HG03571 (cell line): ENCODE measurements at regions not wholly inside any gene's neighbourhood (a gene's known extent, or its start where the extent isn't known, plus 50 kb on each side); places are given as distances from the start of the nearest gene placed in this dataset.
"Not testable (repeated sequence)": the region's sequence is repeated elsewhere in the genome, so short reads cannot be mapped to it uniquely, and the experiment has no call there.

Experiments
- ATAC-seq: cut with Tn5 transposase; IDR thresholded peaks from one replicate; pipeline ENCODE4 v1.9.1; 2021; ENCODE audit not compliant: unreplicated experiment

GRCh38 chr12:127770118-127770517, 496.9 kb upstream of the TMEM132C start:
- no peak for ATAC-seq

DNA sequence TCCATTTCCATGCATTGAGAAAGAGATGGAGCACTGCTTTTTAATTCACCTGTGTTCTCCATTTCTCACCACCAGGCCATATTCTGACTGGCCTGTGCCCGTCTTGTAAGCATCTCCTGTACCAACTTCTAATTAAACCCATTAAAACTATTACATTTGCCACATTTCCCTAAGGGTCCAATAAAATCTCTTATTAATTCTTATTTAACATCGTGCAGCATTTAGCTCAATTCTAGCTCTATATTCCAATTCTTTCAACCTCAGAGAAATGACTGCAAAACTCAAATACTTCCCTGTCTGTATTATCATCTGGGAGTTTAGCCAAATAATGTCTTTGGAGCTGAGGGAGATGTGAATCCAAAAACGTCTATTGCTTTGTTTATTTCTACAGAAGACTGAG, 495.4 kb upstream of the TMEM132C start:
- no peak for ATAC-seq

DNA sequence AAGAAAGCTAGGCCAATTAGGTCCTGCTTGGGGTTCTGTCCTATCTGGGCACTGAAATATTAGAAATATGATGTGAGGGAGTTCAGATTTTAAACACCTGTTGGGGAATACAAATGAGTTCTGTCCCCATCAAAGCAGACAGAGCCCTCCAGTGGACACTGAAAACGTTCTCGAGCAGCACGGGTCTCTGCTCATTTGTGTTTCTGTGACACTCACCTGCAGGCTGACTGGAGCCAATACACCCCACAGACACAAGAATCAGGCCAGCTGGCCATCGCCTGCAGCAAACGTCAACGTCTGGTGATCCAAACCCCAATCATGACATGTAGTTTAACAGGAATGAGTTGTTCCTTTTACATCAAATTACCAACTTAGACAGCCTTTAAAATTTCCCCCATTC, 493.4 kb upstream of the TMEM132C start:
- ATAC-seq = no peak

DNA sequence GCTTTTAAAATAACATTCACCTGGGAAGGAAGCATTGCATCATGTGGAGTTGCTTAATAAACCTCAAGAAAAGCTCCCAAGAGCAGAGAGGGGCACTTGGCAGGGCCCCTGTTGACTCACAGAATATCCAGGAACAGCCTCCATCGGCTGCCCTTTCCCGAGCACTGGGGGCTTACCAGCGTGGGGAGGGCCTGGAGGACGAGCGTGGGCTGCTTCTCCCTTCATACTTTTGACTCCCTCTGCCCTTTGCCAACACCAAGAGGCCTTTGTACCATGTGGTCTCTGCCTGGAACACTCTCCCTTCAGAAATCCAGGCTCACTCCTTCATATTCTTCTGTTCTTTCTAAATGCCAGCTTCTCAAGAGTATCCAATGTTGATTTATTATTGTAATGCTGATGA, 492.1 kb upstream of the TMEM132C start:
- ATAC-seq = no peak

GRCh38 chr12:127779301-127780045, 487.5 kb upstream of the TMEM132C start:
- ATAC-seq = no peak

DNA sequence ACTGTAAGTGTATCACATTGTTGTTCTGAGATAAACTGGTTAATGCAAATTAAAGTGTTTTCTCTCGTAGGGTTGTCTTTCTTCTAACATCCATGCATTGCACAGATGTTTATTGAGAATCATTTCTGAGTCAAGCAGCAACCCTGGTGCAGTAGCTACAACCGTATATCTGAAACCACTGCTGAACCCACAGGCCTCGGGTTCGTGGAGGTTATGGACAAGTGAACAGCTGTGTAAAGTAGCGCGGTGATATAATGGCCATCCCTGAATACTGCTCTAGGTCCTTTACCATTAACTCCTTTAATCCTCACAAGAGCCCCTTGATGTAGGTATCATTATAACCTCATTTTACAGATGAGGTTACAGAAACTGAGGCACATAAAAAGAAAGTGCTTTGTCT, 486.1 kb upstream of the TMEM132C start:
- no peak for ATAC-seq

GRCh38 chr12:127781336-127781735, 485.6 kb upstream of the TMEM132C start:
- ATAC-seq = no peak

DNA sequence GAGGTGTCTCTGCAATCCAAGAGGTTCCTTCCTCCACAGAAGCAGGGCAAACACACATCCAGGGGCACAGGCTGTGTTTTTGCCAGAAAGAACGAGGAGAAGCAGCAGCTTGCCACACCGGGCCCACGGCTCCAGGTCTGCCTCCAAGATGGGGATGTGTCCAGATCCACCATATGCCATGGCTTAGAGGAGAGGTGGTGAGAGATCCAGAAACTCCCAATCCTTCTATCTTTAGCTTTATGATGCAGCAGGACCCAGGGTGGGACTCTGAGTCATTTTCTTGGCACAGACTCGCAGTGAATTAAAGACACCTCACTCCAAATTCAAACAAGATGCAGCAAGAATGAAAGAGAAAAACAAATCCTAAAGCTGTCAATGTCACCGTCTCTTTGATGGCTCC, 481.4 kb upstream of the TMEM132C start:
- no peak for ATAC-seq

- no peak for ATAC-seq
Observed at GRCh38 chr12:127785986-127786590, 480.9 kb upstream of the TMEM132C start.

- ATAC-seq = no peak
Observed at GRCh38 chr12:127787544-127787943, 479.4 kb upstream of the TMEM132C start.

DNA sequence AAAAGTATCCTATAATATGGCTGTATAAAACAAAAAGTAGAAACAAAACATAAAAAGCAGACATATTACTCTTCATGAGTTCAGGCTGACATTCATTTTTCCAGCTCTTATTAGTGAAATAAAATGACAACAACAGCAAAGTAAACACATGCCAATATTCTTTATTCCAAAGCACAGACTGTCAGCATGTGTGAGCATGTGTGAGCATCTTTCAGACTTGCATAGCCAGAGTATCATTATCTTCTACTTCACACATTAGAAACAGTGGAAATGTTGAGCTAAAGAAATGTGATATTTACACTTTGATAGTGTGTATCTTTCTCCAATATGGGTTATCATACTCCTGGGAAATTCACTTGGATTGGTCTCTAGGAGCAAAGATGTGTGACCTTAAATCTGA, 476.6 kb upstream of the TMEM132C start:
- ATAC-seq = no peak

DNA sequence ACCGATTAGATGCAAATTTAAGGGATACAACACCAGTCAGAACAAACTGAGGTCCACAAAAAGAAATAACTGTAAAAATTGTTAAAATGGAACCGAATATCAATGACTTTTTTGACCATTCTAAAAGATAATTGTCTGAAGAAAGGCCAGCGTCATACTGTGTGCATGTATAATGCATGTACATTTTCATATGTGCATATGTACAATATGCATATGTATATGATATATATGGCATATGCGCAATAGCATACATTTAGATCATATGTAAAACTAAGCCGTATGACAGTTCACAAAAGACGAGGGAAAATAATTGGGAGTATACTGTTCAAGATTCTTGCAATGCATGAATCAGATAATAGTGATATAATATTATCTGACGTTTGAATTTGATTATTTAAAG, 475.8 kb upstream of the TMEM132C start:
- no peak for ATAC-seq

DNA sequence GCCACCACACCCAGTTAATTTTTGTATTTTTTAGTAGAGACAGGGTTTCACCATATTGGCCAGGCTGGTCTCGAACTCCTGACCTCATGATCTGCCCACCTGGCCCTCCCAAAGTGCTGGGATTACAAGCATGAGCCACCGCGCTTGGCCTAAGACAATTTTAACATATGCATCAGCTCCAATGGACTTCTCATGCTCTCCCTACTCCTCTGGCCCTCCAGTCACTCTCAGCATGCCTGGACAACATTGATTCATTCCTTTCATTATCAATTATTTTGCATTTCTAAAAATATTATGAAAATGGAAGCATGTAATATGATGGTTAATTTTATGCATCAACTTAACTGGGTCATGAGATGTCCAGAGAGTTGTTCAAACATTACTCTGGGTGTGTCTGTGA, 469.1 kb upstream of the TMEM132C start:
- ATAC-seq = no peak

- no peak for ATAC-seq
Observed at GRCh38 chr12:127802271-127802670, 464.7 kb upstream of the TMEM132C start.

DNA sequence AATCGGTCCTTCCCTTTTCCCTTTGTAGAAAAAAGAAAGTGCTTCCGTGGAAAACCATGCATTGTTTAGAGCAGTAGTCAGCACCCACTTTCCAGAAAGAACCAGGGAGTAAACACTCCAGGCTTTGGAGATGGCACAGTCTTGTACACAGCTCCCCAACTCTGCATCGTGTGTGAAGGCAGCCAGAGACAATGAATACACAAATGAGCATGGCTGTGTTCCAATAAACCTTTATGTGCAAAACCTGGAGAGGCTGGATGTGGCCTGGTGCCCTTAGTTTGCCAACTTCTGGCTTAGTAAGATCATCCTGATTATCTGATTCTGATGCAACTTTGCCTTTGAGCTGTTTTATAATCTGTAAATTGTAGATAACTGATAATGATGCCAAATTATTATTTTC, 463.4 kb upstream of the TMEM132C start:
- no peak for ATAC-seq

DNA sequence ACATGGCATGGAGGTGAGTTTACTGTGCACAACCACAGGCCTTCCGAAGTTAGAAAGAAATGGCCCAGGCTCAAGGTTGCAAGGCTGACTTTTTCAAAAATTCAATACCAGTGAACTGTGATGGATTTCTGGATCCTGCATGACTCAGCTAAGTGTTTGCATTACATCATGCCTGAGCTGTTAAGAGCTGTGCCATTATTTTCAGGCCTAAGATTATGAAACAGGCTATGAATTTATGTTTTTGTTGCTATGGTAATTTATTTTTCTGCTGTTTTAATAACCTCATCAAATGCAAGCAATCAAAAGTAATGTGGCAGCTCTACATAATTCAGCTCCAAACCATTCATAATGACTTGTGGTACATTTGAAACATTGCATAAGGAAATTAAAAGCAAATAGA, 457.7 kb upstream of the TMEM132C start:
- ATAC-seq = no peak

GRCh38 chr12:127810041-127810440, 456.9 kb upstream of the TMEM132C start:
- ATAC-seq = no peak

DNA sequence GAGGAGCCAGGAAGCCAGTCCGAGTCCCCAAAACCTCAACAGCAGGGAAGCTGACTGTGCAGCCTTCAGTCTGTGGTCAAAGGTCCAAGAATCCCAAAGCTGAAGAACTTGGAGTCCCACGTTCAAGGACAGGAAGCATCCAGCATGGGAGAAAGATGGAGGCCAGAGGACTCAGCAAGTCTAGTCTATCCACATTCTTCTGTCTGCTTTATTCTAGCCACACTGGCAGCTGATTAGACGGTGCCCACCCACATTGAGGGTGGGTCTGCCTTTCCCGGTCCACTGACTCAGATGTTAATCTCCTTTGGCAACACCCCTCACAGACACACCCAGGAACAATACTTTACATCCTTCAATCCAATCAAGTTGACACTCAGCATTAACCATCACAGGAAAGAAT, 456.5 kb upstream of the TMEM132C start:
- not testable (repeated sequence) for ATAC-seq

DNA sequence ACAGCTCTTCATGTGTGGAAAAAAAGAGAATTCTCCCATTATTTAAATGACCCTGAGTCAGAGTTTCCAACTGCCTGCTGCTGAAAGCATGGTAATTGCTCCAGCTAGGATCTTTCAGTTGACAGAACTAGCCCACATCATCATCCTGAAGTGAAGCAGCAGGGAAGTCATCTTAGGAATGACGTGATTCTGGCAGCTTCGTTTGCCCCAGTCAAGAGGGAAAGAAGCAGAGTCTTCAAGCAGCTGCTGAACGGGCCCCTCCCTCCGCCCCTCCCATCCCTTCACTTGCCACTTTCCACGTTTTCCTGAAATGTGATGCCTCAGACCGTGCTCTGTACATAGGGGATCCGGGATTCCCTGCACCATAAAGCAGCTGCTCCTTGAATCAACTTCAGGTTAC, 455.0 kb upstream of the TMEM132C start:
- no peak for ATAC-seq

DNA sequence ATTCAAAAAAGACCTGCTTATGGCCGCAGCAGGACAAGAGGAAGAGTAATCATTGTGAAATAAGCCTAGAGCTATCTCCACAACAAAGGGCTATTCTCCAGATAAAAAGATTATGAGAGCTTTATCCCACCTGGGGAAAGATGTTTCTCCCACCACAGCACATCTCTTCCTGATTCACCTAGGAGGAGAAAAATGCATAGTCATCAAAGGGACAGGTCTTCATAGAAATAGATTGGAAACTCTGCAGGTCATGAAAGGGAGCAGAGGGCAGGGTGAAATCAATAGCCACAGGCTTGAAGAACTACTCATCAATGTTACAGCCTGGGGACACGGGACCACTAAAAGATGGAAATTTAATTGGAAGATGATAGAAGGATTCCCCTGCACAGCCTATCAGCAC, 453.8 kb upstream of the TMEM132C start:
- ATAC-seq = no peak

DNA sequence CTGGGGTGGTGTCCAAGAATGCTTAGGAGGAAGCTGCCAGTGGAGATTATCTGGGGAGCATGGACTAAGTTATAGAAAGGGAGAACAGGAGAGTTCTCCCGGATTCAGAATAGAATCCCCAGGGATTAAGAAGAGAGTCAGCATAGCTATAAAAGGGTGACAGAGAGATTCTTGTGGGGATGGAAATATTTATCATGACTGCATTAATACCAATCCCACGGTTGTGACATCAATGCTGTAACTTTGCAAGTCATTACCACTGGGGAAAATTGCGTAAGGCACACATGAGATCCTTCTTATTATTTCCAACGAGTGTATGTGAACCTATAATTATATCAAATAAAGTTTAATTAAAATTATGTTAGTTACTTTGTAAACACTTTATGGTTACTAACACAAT, 447.9 kb upstream of the TMEM132C start:
- no peak for ATAC-seq

DNA sequence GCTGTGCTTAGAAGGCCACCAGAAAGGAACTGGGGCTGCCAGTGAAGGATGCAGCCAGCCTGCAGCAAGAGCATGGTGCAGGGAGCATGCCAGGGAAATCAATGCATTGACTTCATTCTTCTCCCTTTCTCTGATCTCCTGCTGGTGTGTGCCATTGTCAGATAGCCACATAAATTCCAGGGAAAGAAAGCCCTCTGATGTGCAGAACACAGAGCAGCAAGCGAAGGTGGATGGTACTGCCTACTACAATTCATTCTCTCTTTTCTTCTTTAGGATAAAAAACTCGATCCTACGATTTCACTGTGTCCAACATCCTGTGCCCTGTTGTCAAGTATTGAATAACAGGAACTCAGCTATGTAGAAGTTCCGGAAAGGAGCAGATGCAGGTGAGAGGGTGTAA, 446.7 kb upstream of the TMEM132C start:
- no peak for ATAC-seq

DNA sequence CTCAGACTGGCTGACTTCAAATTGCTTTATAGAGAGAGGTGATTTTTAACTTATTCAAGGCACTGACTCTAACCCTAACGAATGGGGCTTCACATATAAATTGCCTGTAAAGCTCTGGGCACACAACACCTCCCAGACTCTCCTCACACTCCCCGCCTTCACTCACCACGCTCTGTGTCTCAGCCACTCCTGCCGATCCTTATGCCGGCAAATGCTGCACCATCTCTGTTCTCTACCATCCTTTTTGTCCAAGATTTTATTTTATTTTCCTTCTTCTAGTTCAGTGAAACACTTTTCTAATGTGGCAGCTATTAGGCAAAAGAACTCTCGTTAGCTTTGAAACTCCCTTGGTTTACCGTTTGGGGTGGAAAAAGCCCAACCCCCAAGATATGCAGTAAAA, 446.1 kb upstream of the TMEM132C start:
- ATAC-seq = no peak
